Activated gamma-delta T cell (primary cell): ENCODE measurements at regions not wholly inside any gene's neighbourhood (a gene's known extent, or its start where the extent isn't known, plus 50 kb on each side); places are given as distances from the start of the nearest gene placed in this dataset.
"Not testable (repeated sequence)": the region's sequence is repeated elsewhere in the genome, so short reads cannot be mapped to it uniquely, and the experiment has no call there.

Experiments used
- DNase-seq: peaks from one replicate; lab custom pipeline; 2025; lab: John Stamatoyannopoulos, UW

DNA sequence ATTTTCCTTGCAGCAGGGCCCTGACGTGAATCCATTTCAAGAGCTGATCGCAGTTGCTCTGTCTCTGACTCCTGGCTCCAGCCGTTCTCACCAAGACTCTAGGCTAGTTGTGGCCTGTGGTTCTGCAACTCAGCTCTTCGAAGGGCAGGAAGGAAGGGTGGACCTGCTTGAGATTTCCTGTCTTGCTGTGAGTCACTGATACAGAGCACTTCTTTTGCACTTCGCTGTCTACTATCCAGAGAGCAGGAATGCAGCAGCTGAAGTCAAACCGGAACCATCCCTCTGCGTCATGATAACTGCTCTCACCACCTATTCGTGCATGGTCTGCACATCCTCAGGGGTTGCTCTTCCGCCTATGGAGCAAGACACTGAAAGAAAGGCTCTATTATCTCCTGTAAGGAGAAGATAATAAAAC lies 59.7 kb downstream of the RAP2B start:
- DNase-seq: no peak

GRCh38 chr3:153226877-153227276 lies 64.9 kb downstream of the RAP2B start:
- not testable (repeated sequence) for DNase-seq

DNA sequence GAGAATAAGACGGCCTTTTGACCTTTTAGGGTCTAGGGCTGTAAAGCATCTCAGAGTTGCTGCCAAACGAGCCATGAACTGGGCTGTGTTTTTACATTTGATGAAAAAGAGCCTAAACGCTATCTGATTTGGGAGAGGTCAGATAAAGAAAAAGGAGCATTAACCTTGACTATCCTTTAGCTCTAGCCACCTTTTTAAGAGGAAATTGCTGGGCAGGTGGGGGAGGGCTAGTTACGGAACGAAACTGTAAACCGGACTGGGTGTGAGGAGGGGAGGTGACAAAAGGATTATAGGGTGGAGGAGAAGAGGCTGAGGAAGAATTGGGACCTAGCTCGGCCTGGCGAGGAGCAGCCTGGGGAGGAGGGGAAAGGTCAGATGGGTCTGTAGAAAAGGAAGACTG lies 68.4 kb downstream of the RAP2B start:
- not testable (repeated sequence) for DNase-seq

DNA sequence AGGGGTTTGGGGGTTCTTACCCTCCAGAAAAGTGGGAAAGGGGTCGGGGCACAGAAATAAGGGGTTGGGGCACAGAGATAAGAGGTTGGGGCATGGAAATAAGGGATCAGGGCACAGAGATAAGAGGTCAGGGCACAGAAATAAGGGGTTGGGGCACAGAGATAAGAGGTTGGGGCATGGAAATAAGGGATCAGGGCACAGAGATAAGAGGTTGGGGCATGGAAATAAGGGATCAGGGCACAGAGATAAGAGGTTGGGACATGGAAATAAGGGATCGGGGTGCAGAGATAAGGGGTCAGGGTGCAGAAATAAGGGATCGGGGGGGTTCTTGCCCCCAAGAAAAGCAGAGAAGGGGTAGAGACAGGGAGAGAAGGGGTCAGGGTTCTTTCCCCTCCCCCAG lies 69.2 kb downstream of the RAP2B start:
- not testable (repeated sequence) for DNase-seq

- DNase-seq: not testable (repeated sequence)
Measured at GRCh38 chr3:153232050-153232752, 70.2 kb downstream of the RAP2B start.

DNA sequence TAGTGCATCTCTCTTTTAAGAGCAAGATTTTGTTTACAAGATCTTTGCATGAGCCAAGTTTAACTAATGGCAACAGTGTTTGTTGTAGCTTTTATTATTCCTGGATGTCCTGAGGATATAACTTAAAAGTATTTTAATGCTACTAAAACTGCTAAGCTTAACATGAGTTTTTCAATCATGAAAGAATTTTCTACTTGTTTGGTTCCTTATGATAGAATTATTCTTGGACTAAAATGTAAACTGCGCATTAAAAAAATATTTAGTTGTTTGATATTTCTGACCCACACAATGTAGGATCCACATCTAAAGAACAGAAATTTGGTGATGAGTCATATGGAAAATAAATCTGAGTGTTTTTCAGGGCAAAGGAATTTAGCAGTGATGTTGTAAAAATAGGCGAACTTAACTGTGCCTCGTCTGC lies 70.8 kb downstream of the RAP2B start:
- no peak for DNase-seq

- DNase-seq: no peak
Measured at GRCh38 chr3:153233986-153234385, 72.0 kb downstream of the RAP2B start.

- DNase-seq: no peak
Measured at GRCh38 chr3:153242896-153243295, 80.9 kb downstream of the RAP2B start.

- DNase-seq: no peak
Measured at GRCh38 chr3:153244961-153245360, 82.9 kb downstream of the RAP2B start.

GRCh38 chr3:153245661-153246060 lies 83.6 kb downstream of the RAP2B start:
- no peak for DNase-seq

- DNase-seq: no peak
Measured at GRCh38 chr3:153246331-153246730, 84.3 kb downstream of the RAP2B start.

DNA sequence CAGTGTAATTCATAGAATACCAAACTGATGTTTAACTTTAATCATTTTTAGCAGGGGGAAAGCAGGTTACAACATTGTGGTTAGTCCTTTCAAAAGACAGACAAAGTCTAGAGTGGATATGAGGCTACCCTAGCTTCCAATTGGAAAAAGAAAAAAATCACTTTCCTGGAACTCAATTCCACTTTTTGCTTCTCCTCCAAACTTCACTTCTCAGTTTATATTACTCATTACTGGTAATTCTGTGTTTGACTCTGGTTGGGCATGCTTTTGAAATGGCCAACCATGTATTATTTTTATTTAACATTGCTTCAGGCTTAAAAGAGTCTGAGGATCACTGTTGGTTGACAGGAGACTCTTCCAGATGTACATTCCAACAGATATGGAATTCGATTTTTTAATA lies 84.8 kb downstream of the RAP2B start:
- no peak for DNase-seq

DNA sequence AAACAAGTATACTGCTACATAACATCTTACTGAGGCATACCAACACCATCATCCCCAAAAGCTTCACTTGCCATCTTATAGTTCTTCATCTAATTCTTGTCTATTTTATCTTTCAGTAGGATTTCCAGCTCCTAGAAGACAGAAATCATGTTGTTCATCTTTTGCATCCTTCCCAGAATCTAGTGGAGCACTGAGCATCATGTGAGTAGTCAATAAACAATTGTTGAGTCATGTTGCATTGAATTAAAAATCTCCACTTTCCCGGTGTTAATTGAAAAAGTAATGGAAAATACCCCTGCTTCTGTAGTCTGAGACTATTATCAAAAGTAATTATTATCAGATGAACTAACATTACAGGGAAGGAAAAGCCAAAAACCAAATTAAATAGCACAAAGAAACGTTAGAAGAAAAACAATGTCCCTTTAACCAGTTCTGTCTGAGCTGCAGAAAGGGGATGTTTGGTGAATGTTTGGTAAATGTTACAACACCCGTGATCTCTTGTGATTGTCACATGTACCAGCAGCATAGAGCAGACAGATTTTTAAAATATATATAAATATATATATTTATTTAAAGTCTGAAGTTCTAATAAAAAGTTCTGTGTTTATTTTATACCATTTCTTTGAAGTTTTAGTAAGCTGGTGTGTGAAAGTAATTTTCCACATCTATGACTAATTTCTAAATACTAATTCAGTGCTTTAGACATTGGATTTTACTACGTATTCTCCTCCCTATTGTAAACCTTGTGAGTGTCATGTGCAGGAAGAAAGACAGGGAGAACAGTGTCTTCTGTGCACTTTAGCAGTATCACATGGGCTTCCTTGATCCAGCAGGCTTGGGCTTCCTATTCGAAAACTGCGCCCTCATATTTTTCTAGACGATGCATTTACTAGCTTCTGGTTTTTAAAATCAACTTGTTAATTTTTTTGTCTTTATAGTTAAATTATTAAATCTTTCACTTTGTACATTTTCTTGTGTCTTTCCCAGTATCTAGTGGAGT lies 85.6 kb downstream of the RAP2B start:
- DNase-seq: no peak

- DNase-seq: not testable (repeated sequence)
Measured at GRCh38 chr3:153248835-153249234, 86.8 kb downstream of the RAP2B start.

GRCh38 chr3:153249906-153250305 lies 87.9 kb downstream of the RAP2B start:
- no peak for DNase-seq

DNA sequence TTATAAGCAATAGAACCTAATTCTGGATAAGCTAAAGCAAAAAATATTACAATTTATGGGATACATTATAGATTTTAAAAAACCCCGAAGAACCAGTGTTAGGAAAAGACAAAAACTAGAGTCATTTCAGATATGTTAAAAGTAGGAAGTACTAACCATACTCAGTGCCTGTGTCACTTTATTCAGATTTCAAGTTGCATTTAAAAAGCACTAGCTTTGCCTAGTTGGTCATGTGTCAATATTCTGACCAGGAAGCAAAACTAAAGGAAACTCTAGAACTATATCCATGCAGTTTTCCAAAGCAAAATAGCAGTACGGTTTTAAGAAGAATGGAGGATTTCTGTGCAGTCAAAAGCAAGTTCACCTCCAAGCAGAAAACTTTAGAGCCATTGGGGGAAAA lies 88.4 kb downstream of the RAP2B start:
- DNase-seq: no peak

GRCh38 chr3:153252963-153253362 lies 90.9 kb downstream of the RAP2B start:
- DNase-seq: no peak

- no peak for DNase-seq
Measured at GRCh38 chr3:153254361-153254760, 92.3 kb downstream of the RAP2B start.

DNA sequence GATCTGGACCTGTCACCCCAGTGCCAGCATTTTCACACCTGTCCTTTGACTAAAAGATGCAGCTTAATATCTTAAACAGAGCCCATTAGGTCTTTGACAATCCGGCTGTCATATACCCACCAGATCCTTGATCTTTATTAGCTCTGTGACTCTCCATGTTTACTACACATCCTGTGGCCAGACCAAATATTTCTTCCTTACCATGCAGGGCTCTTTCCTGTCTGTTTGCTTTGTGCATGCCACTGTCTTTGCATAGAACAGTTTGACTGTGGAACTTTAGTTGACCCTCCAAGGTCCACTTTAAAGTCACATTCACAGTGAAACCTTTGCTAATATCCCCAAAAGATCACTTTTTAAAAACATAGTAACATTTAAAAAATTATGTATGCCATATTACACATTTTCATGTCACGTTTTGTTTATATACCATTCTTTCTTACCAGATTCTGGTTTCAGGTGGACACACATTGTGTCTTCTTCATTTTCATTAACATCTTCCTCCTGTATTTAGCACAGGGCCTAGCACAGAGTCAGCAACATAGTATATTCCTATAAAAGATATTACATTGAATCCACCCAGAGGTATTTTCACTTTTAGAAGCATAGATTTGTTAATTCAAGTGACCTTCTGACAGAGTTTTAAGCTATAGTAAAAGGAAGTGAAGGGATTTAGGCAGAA lies 95.8 kb downstream of the RAP2B start:
- DNase-seq: no peak

- no peak for DNase-seq
Measured at GRCh38 chr3:153259956-153260355, 97.9 kb downstream of the RAP2B start.

- no peak for DNase-seq
Measured at GRCh38 chr3:153260681-153261080, 98.7 kb downstream of the RAP2B start.

DNA sequence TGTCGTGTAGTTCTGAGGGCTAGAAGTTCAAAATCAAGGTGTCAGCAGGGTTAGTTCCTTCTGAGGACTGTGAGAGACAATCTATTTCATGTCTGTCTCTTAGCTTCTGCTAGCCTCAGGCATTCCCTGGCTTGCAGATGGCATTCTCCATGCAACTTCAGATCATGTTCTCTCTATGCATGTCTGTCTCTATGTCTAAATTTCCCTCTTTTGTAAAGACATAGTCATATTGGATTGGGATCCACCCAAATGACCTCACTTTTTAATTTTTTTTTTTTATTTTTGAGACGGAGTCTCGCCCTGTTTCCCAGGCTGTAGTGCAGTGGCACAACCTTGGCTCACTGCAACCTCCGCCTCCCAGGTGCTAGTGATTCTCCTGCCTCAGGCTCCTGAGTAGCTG lies 104.6 kb downstream of the RAP2B start:
- no peak for DNase-seq
